Astrocyte (in vitro differentiated cells and primary cell): ENCODE measurements at regions not wholly inside any gene's neighbourhood (a gene's known extent, or its start where the extent isn't known, plus 50 kb on each side); places are given as distances from the start of the nearest gene placed in this dataset.

ENCODE experiments used
- EZH2 ChIP-seq: IDR thresholded peaks from 2 replicates; pipeline ENCODE4 v1.6.1; 2012; ENCODE audit warnings: mild to moderate bottlenecking, low read length, inconsistent platforms; ENCODE audit not compliant: insufficient read depth
- TF ChIP-seq, protein P1 (sequence below): IDR thresholded peaks from 2 replicates; pipeline ENCODE4 v1.5.1; 2011; ENCODE audit warnings: low read depth, mild to moderate bottlenecking, inconsistent platforms, low read length, moderate library complexity; ENCODE audit not compliant: insufficient read depth

GRCh38 chr13:110816500-110816899 is 98.4 kb downstream of the ANKRD10 start:
- TF ChIP-seq, protein P1, sequence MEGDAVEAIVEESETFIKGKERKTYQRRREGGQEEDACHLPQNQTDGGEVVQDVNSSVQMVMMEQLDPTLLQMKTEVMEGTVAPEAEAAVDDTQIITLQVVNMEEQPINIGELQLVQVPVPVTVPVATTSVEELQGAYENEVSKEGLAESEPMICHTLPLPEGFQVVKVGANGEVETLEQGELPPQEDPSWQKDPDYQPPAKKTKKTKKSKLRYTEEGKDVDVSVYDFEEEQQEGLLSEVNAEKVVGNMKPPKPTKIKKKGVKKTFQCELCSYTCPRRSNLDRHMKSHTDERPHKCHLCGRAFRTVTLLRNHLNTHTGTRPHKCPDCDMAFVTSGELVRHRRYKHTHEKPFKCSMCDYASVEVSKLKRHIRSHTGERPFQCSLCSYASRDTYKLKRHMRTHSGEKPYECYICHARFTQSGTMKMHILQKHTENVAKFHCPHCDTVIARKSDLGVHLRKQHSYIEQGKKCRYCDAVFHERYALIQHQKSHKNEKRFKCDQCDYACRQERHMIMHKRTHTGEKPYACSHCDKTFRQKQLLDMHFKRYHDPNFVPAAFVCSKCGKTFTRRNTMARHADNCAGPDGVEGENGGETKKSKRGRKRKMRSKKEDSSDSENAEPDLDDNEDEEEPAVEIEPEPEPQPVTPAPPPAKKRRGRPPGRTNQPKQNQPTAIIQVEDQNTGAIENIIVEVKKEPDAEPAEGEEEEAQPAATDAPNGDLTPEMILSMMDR = no peak
- TF ChIP-seq EZH2 = no peak
